H9 (cell line): ENCODE measurements at regions not wholly inside any gene's neighbourhood (a gene's known extent, or its start where the extent isn't known, plus 50 kb on each side); places are given as distances from the start of the nearest gene placed in this dataset.

Source experiments
- DNase-seq: peaks from one replicate; pipeline ENCODE4 v3.0.0-alpha.2; 2017
- H2AFZ ChIP-seq: one replicate; pipeline ENCODE4 v1.6.1; 2013; ENCODE audit warnings: mild to moderate bottlenecking, low read length, control low read depth, moderate library complexity
- H2AK5ac ChIP-seq: 2 replicates; pipeline ENCODE4 v1.6.1; 2013; ENCODE audit warnings: low read length, control low read depth, mixed read lengths; ENCODE audit not compliant: insufficient read length
- H2BK120ac ChIP-seq: one replicate; pipeline ENCODE4 v1.6.1; 2013; ENCODE audit warnings: low read depth, mild to moderate bottlenecking, low read length, control low read depth, inconsistent platforms; ENCODE audit not compliant: poor library complexity, severe bottlenecking
- H2BK12ac ChIP-seq: 2 replicates; pipeline ENCODE4 v1.6.1; 2013; ENCODE audit warnings: low read length, control low read depth, mixed read lengths, low read depth; ENCODE audit not compliant: insufficient read length
- H2BK15ac ChIP-seq: 2 replicates; pipeline ENCODE4 v1.6.1; 2013; ENCODE audit warnings: low read depth, low read length, control low read depth
- H2BK20ac ChIP-seq: one replicate; pipeline ENCODE4 v1.6.1; 2013; ENCODE audit warnings: low read depth, mild to moderate bottlenecking, low read length, control low read depth, inconsistent platforms; ENCODE audit not compliant: poor library complexity, severe bottlenecking
- H2BK5ac ChIP-seq: 2 replicates; pipeline ENCODE4 v1.6.1; 2013; ENCODE audit warnings: low read length, control low read depth, mixed read lengths; ENCODE audit not compliant: insufficient read length
- H3K14ac ChIP-seq: 2 replicates; pipeline ENCODE4 v1.6.1; 2013; ENCODE audit warnings: low read length, control low read depth; ENCODE audit not compliant: insufficient read depth
- H3K18ac ChIP-seq: 2 replicates; pipeline ENCODE4 v1.6.1; 2013; ENCODE audit warnings: low read depth, mild to moderate bottlenecking, mixed read lengths, low read length, control low read depth; ENCODE audit not compliant: insufficient read length
- H3K23ac ChIP-seq: 2 replicates; pipeline ENCODE4 v1.6.1; 2013; ENCODE audit warnings: low read length, control low read depth, mixed read lengths, low read depth; ENCODE audit not compliant: insufficient read length
- H3K23me2 ChIP-seq: 2 replicates; pipeline ENCODE4 v1.6.1; 2013; ENCODE audit warnings: low read depth, mild to moderate bottlenecking, mixed read lengths, low read length, control low read depth; ENCODE audit not compliant: insufficient read length, poor library complexity, severe bottlenecking
- H3K27ac ChIP-seq: 2 replicates; pipeline ENCODE4 v1.5.1; 2013; ENCODE audit warnings: low read length, control low read depth, mixed read lengths, low read depth; ENCODE audit not compliant: insufficient read length
- H3K27me3 ChIP-seq: 2 replicates; pipeline ENCODE4 v1.6.1; 2013; ENCODE audit warnings: low read length, control low read depth, inconsistent platforms; ENCODE audit not compliant: insufficient read depth
- H3K4ac ChIP-seq: 2 replicates; pipeline ENCODE4 v1.6.1; 2013; ENCODE audit warnings: low read depth, mild to moderate bottlenecking, control low read depth, inconsistent platforms, low read length, moderate library complexity
- H3K4me1 ChIP-seq: 2 replicates; pipeline ENCODE4 v1.6.1; 2013; ENCODE audit warnings: low read length, control low read depth, inconsistent platforms; ENCODE audit not compliant: insufficient read depth
- H3K4me2 ChIP-seq: 2 replicates; pipeline ENCODE4 v1.6.1; 2013; ENCODE audit warnings: low read length, control low read depth, mixed read lengths; ENCODE audit not compliant: insufficient read length, insufficient read depth
- H3K56ac ChIP-seq: 2 replicates; pipeline ENCODE4 v1.6.1; 2013; ENCODE audit warnings: low read depth, mild to moderate bottlenecking, mixed read lengths, low read length, control low read depth; ENCODE audit not compliant: insufficient read length
- H3K79me1 ChIP-seq: 2 replicates; pipeline ENCODE4 v1.6.1; 2013; ENCODE audit warnings: low read depth, mild to moderate bottlenecking, moderate library complexity, low read length, control low read depth, inconsistent platforms; ENCODE audit not compliant: insufficient read depth, poor library complexity, severe bottlenecking
- H3K79me2 ChIP-seq: 2 replicates; pipeline ENCODE4 v1.6.1; 2013; ENCODE audit warnings: low read length, control low read depth, inconsistent platforms; ENCODE audit not compliant: insufficient read depth
- H3K9ac ChIP-seq: 2 replicates; pipeline ENCODE4 v1.6.1; 2013; ENCODE audit warnings: low read length, control low read depth, mixed read lengths; ENCODE audit not compliant: insufficient read length; ENCODE audit errors: extremely low read depth
- H3K9me3 ChIP-seq: one replicate; pipeline ENCODE4 v1.6.1; 2013; ENCODE audit warnings: low read depth, low read length, inconsistent platforms; ENCODE audit not compliant: control insufficient read depth
- H3T11ph ChIP-seq: one replicate; pipeline ENCODE4 v1.6.1; 2013; ENCODE audit warnings: mild to moderate bottlenecking, low read length, control low read depth, inconsistent platforms
- H4K20me1 ChIP-seq: one replicate; pipeline ENCODE4 v1.6.1; 2013; ENCODE audit not compliant: control insufficient read depth, insufficient read length, insufficient read depth
- H4K5ac ChIP-seq: 2 replicates; pipeline ENCODE4 v1.6.1; 2013; ENCODE audit warnings: low read depth, mild to moderate bottlenecking, mixed read lengths, low read length, control low read depth; ENCODE audit not compliant: insufficient read length
- H4K8ac ChIP-seq: replicated peaks from 2 replicates; pipeline ENCODE4 v1.6.1; 2013; ENCODE audit warnings: low read length, control low read depth, mixed read lengths, low read depth; ENCODE audit not compliant: insufficient read length
- H4K91ac ChIP-seq: 2 replicates; pipeline ENCODE4 v1.6.1; 2013; ENCODE audit warnings: low read depth, mild to moderate bottlenecking, moderate library complexity, mixed read lengths, low read length, control low read depth; ENCODE audit not compliant: insufficient read length
- H3K27ac Mint-ChIP-seq, 3 experiments: 2 replicates in 2 of 3; 3 replicates in 1 of 3; pipeline ENCODE4 v1.8.0; 2020 to 2021; ENCODE audit warnings: mixed read lengths in 3 of 3, mild to moderate bottlenecking in 1 of 3, moderate library complexity in 1 of 3
- H3K27me3 Mint-ChIP-seq: 2 replicates; pipeline ENCODE4 v1.8.0; 2021; ENCODE audit warnings: low read depth, mild to moderate bottlenecking, moderate library complexity, mixed read lengths
- H3K36me3 Mint-ChIP-seq, 3 experiments: 2 replicates in 2 of 3; 3 replicates in 1 of 3; pipeline ENCODE4 v1.8.0; 2020 to 2021; ENCODE audit warnings: low read depth in 3 of 3, mixed read lengths in 3 of 3; ENCODE audit not compliant: insufficient read depth in 1 of 3
- H3K4me1 Mint-ChIP-seq, 2 experiments: 2 replicates each; pipeline ENCODE4 v1.8.0; 2020; ENCODE audit warnings: mixed read lengths in 2 of 2
- H3K4me3 Mint-ChIP-seq, 2 experiments: 2 replicates in 1 of 2; 3 replicates in 1 of 2; pipeline ENCODE4 v1.8.0; 2020 to 2021; ENCODE audit warnings: mild to moderate bottlenecking in 2 of 2, mixed read lengths in 2 of 2, moderate library complexity in 1 of 2
- H3K9me3 Mint-ChIP-seq, 2 experiments: 2 replicates in 1 of 2; 3 replicates in 1 of 2; pipeline ENCODE4 v1.8.0; 2020; ENCODE audit warnings: mild to moderate bottlenecking in 2 of 2, mixed read lengths in 2 of 2, moderate library complexity in 1 of 2
- WGBS: extraction: QIAGEN DNeasy Blood & Tissue Kit; methylation state at CpG from one replicate; pipeline ENCODE4 v1.1.7; 2013; ENCODE audit warnings: missing lambda C conversion rate, low lambda C conversion rate, mixed read lengths; ENCODE audit not compliant: insufficient read length; ENCODE audit errors: extremely low coverage; 5-methylcytosine and 5-hydroxymethylcytosine counted together
- TF ChIP-seq, protein P1 (sequence below): fragments of 200-600 bp; sonication (generic); conservative IDR thresholded peaks from 3 replicates; pipeline ENCODE4 v1.8.0; 2021; ENCODE audit warnings: antibody characterized with exemption, mild to moderate bottlenecking

GRCh38 chr4:53693909-53694308, 102.6 kb upstream of the LNX1 start:
- Histone ChIP-seq H3K56ac (no peak overlapping the region), H3K27me3 (no peaks in the 10 kb centered on the region), H2BK15ac (no peak overlapping the region), H3K4me1 (no peaks in the 10 kb centered on the region), H2BK5ac (no peak overlapping the region), H3K27ac (no peak overlapping the region), H2BK20ac (no peak overlapping the region), H3K4ac (no peak overlapping the region), H2BK120ac (no peak overlapping the region), H3K9ac (no peak overlapping the region), H2BK12ac (no peak overlapping the region), H4K5ac (no peak overlapping the region), H4K8ac (no peak overlapping the region), H4K91ac (no peak overlapping the region), H3T11ph (no peak overlapping the region), H4K20me1 (no peaks in the 10 kb centered on the region), H3K9me3 (no peaks in the 10 kb centered on the region), H3K14ac (no peak overlapping the region), H3K79me2 (no peaks in the 10 kb centered on the region), H3K18ac (no peak overlapping the region), H3K23me2 (no peaks in the 10 kb centered on the region), H3K4me2 (no peak overlapping the region), H2AFZ (no peak overlapping the region), H3K23ac (no peak overlapping the region), H3K79me1 (no peaks in the 10 kb centered on the region), H2AK5ac (no peak overlapping the region)
- H3K9me3 Mint-ChIP-seq = no peaks in the 10 kb centered on the region
- DNase-seq = no peak
- H3K36me3 Mint-ChIP-seq = no peaks in the 10 kb centered on the region
- no CpG with 5 or more reads among the region's 5 CpGs for WGBS
- peaks cover 16% of the 10 kb centered on the region for H3K27me3 Mint-ChIP-seq
- H3K27ac Mint-ChIP-seq = no peak overlapping the region
- TF ChIP-seq, protein P1, sequence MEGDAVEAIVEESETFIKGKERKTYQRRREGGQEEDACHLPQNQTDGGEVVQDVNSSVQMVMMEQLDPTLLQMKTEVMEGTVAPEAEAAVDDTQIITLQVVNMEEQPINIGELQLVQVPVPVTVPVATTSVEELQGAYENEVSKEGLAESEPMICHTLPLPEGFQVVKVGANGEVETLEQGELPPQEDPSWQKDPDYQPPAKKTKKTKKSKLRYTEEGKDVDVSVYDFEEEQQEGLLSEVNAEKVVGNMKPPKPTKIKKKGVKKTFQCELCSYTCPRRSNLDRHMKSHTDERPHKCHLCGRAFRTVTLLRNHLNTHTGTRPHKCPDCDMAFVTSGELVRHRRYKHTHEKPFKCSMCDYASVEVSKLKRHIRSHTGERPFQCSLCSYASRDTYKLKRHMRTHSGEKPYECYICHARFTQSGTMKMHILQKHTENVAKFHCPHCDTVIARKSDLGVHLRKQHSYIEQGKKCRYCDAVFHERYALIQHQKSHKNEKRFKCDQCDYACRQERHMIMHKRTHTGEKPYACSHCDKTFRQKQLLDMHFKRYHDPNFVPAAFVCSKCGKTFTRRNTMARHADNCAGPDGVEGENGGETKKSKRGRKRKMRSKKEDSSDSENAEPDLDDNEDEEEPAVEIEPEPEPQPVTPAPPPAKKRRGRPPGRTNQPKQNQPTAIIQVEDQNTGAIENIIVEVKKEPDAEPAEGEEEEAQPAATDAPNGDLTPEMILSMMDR = no peak
- H3K4me1 Mint-ChIP-seq = peaks cover 2 to 6% of the 10 kb centered on the region in 2 experiments; a peak in 2 of 4 replicates
- H3K4me3 Mint-ChIP-seq = no peak overlapping the region
